IMR-90 (cell line): ENCODE measurements at regions not wholly inside any gene's neighbourhood (a gene's known extent, or its start where the extent isn't known, plus 50 kb on each side); places are given as distances from the start of the nearest gene placed in this dataset.

Experiments
- ATAC-seq: fragments of 200-7000 bp; cut with Tn5 transposase; 2 replicates; pipeline ENCODE4 v1.9.1; 2020; ENCODE audit warnings: low read depth, mild to moderate bottlenecking, moderate library complexity
- BruUV-seq: library from RNA; stranded (reverse); fragments of 400-500 nt; replicated peaks from 2 replicates; lab custom pipeline; 2021; lab: Mats Ljungman, UMichigan
- CTCF ChIA-PET: fragments of 300-600 bp; formaldehyde crosslinking; extraction: SDS; loops from one replicate; lab custom pipeline; 2021; ENCODE audit warnings: antibody characterized with exemption; lab: Yijun Ruan, JAX
- POLR2A ChIA-PET: fragments of 300-600 bp; sonication (Branson Sonifier 250); formaldehyde crosslinking; loops from one replicate; lab custom pipeline; 2022; ENCODE audit warnings: antibody characterized with exemption; ENCODE audit not compliant: unreplicated experiment; lab: Charles Lee
- DNase-seq: peaks from one replicate; pipeline ENCODE4 v3.0.0; 2013
- H2AFZ ChIP-seq: replicated peaks from 2 replicates; pipeline ENCODE3; 2013; ENCODE audit warnings: low read length, mild to moderate bottlenecking; ENCODE audit not compliant: poor library complexity
- H2AK5ac ChIP-seq: 2 replicates; pipeline ENCODE4 v1.6.1; 2013; ENCODE audit warnings: low read depth, low read length, inconsistent platforms
- H2AK9ac ChIP-seq: replicated peaks from 2 replicates; pipeline ENCODE3; 2013; ENCODE audit warnings: mild to moderate bottlenecking, low read depth, low read length, moderate library complexity; ENCODE audit not compliant: poor library complexity
- H2BK120ac ChIP-seq: 2 replicates; pipeline ENCODE4 v1.6.1; 2013; ENCODE audit warnings: low read depth, low read length, inconsistent platforms
- H2BK15ac ChIP-seq: 3 replicates; pipeline ENCODE4 v1.6.1; 2013; ENCODE audit warnings: low read depth, low read length, inconsistent platforms
- H2BK20ac ChIP-seq: 2 replicates; pipeline ENCODE4 v1.6.1; 2013; ENCODE audit warnings: low read depth, mild to moderate bottlenecking, inconsistent platforms, low read length, moderate library complexity
- H2BK5ac ChIP-seq: 2 replicates; pipeline ENCODE4 v1.6.1; 2013; ENCODE audit warnings: mild to moderate bottlenecking, low read depth, low read length, inconsistent platforms; ENCODE audit not compliant: poor library complexity, severe bottlenecking
- H3K14ac ChIP-seq: replicated peaks from 2 replicates; pipeline ENCODE4 v1.6.1; 2013; ENCODE audit warnings: low read depth, low read length, inconsistent platforms
- H3K18ac ChIP-seq: 2 replicates; pipeline ENCODE4 v1.6.1; 2013; ENCODE audit warnings: low read depth, low read length, control low read depth
- H3K23ac ChIP-seq: 2 replicates; pipeline ENCODE4 v1.6.1; 2013; ENCODE audit warnings: low read depth, low read length, inconsistent platforms
- H3K27ac ChIP-seq: 2 replicates; pipeline ENCODE4 v1.5.1; 2013; ENCODE audit warnings: mild to moderate bottlenecking, control low read depth, low read length; ENCODE audit not compliant: insufficient read depth
- H3K27me3 ChIP-seq: 2 replicates; pipeline ENCODE4 v1.6.1; 2013; ENCODE audit warnings: low read length; ENCODE audit not compliant: control insufficient read depth, insufficient read depth
- H3K36me3 ChIP-seq: 2 replicates; pipeline ENCODE4 v1.6.1; 2013; ENCODE audit warnings: low read length, mixed read lengths; ENCODE audit not compliant: control insufficient read depth, insufficient read depth
- H3K4ac ChIP-seq: 2 replicates; pipeline ENCODE4 v1.6.1; 2013; ENCODE audit warnings: low read depth, low read length, inconsistent platforms
- H3K4me1 ChIP-seq: 2 replicates; pipeline ENCODE4 v1.6.1; 2013; ENCODE audit warnings: low read length, mixed read lengths; ENCODE audit not compliant: control insufficient read depth, insufficient read depth
- H3K4me2 ChIP-seq: 2 replicates; pipeline ENCODE4 v1.6.1; 2013; ENCODE audit warnings: low read depth, mild to moderate bottlenecking, control low read depth, low read length, moderate library complexity
- H3K4me3 ChIP-seq: 2 replicates; pipeline ENCODE4 v1.5.1; 2013; ENCODE audit warnings: low read depth, mild to moderate bottlenecking, control low read depth, low read length, moderate library complexity; ENCODE audit not compliant: insufficient read depth
- H3K56ac ChIP-seq: 2 replicates; pipeline ENCODE4 v1.6.1; 2013; ENCODE audit warnings: low read length, inconsistent platforms; ENCODE audit not compliant: insufficient read depth; ENCODE audit errors: extremely low read depth
- H3K79me1 ChIP-seq, 2 experiments: 2 replicates each; pipeline ENCODE4 v1.6.1; 2013; ENCODE audit warnings: low read length in 2 of 2, inconsistent platforms in 1 of 2, low read depth in 1 of 2
- H3K9ac ChIP-seq: 2 replicates; pipeline ENCODE4 v1.6.1; 2013; ENCODE audit warnings: low read depth, low read length, control low read depth
- H3K9me1 ChIP-seq: 2 replicates; pipeline ENCODE4 v1.6.1; 2013; ENCODE audit warnings: low read length, inconsistent platforms; ENCODE audit not compliant: insufficient read depth
- H3K9me3 ChIP-seq: 2 replicates; pipeline ENCODE4 v1.6.1; 2013; ENCODE audit warnings: low read length; ENCODE audit not compliant: control insufficient read depth, insufficient read depth
- H4K20me1 ChIP-seq: 2 replicates; pipeline ENCODE4 v1.6.1; 2013; ENCODE audit warnings: low read length, inconsistent platforms; ENCODE audit not compliant: insufficient read depth
- H4K5ac ChIP-seq: 2 replicates; pipeline ENCODE4 v1.6.1; 2013; ENCODE audit warnings: mild to moderate bottlenecking, low read depth, low read length, control low read depth
- H4K8ac ChIP-seq, 2 experiments: 2 replicates each; pipeline ENCODE4 v1.6.1; 2013; ENCODE audit warnings: low read depth in 2 of 2, low read length in 2 of 2, control low read depth in 1 of 2, inconsistent platforms in 1 of 2
- H4K91ac ChIP-seq: 2 replicates; pipeline ENCODE4 v1.6.1; 2013; ENCODE audit warnings: low read depth, low read length, inconsistent platforms; ENCODE audit not compliant: insufficient read depth
- BHLHE40 ChIP-seq: fragments of 150-350 bp; IDR thresholded peaks from 2 replicates; pipeline ENCODE4 v1.6.1; 2016; ENCODE audit warnings: mild to moderate bottlenecking, low read depth, low read length
- CEBPB ChIP-seq: IDR thresholded peaks from 2 replicates; pipeline ENCODE4 v1.6.1; 2012; ENCODE audit warnings: low read depth, low read length, improper control_type of control experiment
- CHD1 ChIP-seq: IDR thresholded peaks from 2 replicates; pipeline ENCODE4 v1.6.1; 2012; ENCODE audit warnings: low read depth, low read length, improper control_type of control experiment
- FOS ChIP-seq: fragments of 150-350 bp; IDR thresholded peaks from 2 replicates; pipeline ENCODE4 v1.6.1; 2016; ENCODE audit warnings: low read depth, low read length
- MAFK ChIP-seq: IDR thresholded peaks from 2 replicates; pipeline ENCODE4 v1.6.1; 2012; ENCODE audit warnings: low read depth, low read length, improper control_type of control experiment
- MAZ ChIP-seq: IDR thresholded peaks from 2 replicates; pipeline ENCODE4 v1.6.1; 2012; ENCODE audit warnings: low read depth, mild to moderate bottlenecking, low read length, improper control_type of control experiment, moderate library complexity, borderline replicate concordance
- MXI1 ChIP-seq: IDR thresholded peaks from 2 replicates; pipeline ENCODE4 v1.6.1; 2012; ENCODE audit warnings: low read depth, mild to moderate bottlenecking, low read length, moderate library complexity, borderline replicate concordance
- NFE2L2 ChIP-seq: fragments of 150-350 bp; IDR thresholded peaks from 2 replicates; pipeline ENCODE4 v1.6.1; 2016; ENCODE audit warnings: low read depth, mild to moderate bottlenecking, low read length
- POLR2A ChIP-seq: IDR thresholded peaks from 2 replicates; pipeline ENCODE4 v1.6.1; 2012; ENCODE audit warnings: mild to moderate bottlenecking, low read depth, low read length
- RAD21 ChIP-seq: IDR thresholded peaks from 2 replicates; pipeline ENCODE4 v1.6.1; 2012; ENCODE audit warnings: low read length, improper control_type of control experiment
- RCOR1 ChIP-seq: IDR thresholded peaks from 2 replicates; pipeline ENCODE4 v1.6.1; 2012; ENCODE audit warnings: mild to moderate bottlenecking, low read length, improper control_type of control experiment; ENCODE audit not compliant: insufficient replicate concordance
- SMC3 ChIP-seq: fragments of 150-350 bp; IDR thresholded peaks from 2 replicates; pipeline ENCODE4 v1.6.1; 2016; ENCODE audit warnings: low read depth, mild to moderate bottlenecking, antibody characterized with exemption, low read length, moderate library complexity
- USF2 ChIP-seq: fragments of 150-350 bp; IDR thresholded peaks from 2 replicates; pipeline ENCODE4 v1.6.1; 2017; ENCODE audit warnings: mild to moderate bottlenecking, antibody characterized with exemption, low read length, low read depth
- WGBS, 2 experiments: methylation state at CpG; one replicate each; pipeline versions ENCODE4 v1.1.5 to v1.1.7; 2013; ENCODE audit warnings: missing lambda C conversion rate in 2 of 2; ENCODE audit not compliant: insufficient read length in 1 of 2; ENCODE audit errors: extremely low coverage in 2 of 2; 5-methylcytosine and 5-hydroxymethylcytosine counted together
- dilution Hi-C: fragments of 300-500 bp; cut with HindIII; formaldehyde crosslinking; loops from one replicate; pipeline ENCODE4 v1.14.3; 2018; ENCODE audit warnings: low sequenced_read_pairs; ENCODE audit not compliant: unreplicated experiment
- in situ Hi-C: fragments of 300-500 bp; cut with MboI; formaldehyde crosslinking; loops from 3 replicates; pipeline ENCODE4 v1.14.3; 2019; ENCODE audit warnings: low sequenced_read_pairs, inconsistent platforms, mixed read lengths
- intact Hi-C: fragments of 100-400 bp; cut with micrococcal nuclease; formaldehyde crosslinking; loops from 2 replicates; pipeline ENCODE4 v1.10.0; 2022
- TF ChIP-seq, protein P1 (sequence below): conservative IDR thresholded peaks from 2 replicates; pipeline ENCODE4 v1.5.1; 2012; ENCODE audit warnings: mild to moderate bottlenecking, low read depth, low read length, improper control_type of control experiment
- TF ChIP-seq, protein P2 (sequence below): fragments of 150-350 bp; IDR thresholded peaks from 2 replicates; pipeline ENCODE4 v1.6.1; 2016; ENCODE audit warnings: low read depth, mild to moderate bottlenecking, low read length, moderate library complexity, borderline replicate concordance

DNA sequence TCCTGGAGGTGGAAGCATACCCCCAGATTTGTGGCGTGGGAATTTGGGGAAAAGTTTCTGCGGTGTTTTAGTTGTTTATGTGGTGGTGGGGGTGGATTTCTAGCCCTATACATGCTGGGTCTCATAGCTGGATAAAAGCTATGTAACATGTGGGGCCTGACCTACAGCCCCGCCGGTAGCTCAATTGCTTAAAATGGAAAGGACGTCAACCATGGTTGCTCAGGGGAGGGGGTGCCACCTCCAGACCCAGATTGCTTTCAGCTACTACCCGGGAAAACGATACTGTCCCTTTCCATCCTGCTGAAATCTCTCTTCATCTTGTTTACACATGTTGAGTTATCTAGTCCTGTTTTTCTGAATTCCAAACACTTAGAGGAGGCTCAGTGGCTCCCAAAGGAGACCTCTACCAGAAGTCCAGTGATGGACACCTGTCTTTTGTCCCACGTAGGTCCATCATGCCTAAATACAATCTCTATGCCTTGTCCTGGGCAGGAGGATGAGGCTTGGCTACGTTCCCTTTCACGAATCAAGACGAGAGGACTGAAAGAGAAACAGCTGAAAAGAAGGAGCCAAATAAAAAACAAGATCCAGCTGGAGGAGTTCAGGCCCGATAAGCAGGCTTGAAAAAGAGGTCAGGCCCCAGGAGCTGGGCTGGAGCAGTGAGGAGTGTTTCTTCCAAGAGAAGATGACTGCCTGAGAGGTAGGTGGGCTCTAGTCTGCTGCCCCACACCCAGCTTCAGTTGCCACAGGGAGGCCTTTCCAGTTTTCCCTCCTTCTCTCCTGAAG lies 72.1 kb upstream of the TPRG1 start:
- Histone ChIP-seq H3K9me3 (no peaks in the 10 kb centered on the region), H2AK9ac (no peak overlapping the region), H3K56ac (no peak overlapping the region), H2AK5ac (no peak overlapping the region), H3K4me3 (no peak overlapping the region), H2BK5ac (no peak overlapping the region), H3K9ac (no peak overlapping the region), H4K20me1 (no peaks in the 10 kb centered on the region), H2BK120ac (no peak overlapping the region), H3K36me3 (no peaks in the 10 kb centered on the region), H3K27me3 (peaks cover 7% of the 10 kb centered on the region), H3K18ac (no peak overlapping the region), H3K4me1 (no peaks in the 10 kb centered on the region), H3K9me1 (no peaks in the 10 kb centered on the region), H2BK15ac (no peak overlapping the region), H3K14ac (no peak overlapping the region), H3K4ac (no peak overlapping the region), H4K8ac (no peak overlapping the region), H4K5ac (no peak overlapping the region), H2BK20ac (no peak overlapping the region), H3K4me2 (no peak overlapping the region), H3K23ac (no peak overlapping the region), H4K91ac (no peak overlapping the region), H3K27ac (no peak overlapping the region), H3K79me1 (no peaks in the 10 kb centered on the region), H2AFZ (no peak overlapping the region)
- in situ Hi-C loops: no loop called here
- WGBS, 2 experiments: no CpG with 5 or more reads among the region's 12 CpGs
- BruUV-seq: no TSS peak
- intact Hi-C loops: no loop called here
- no peak for ATAC-seq
- dilution Hi-C loops: no loop called here
- POLR2A ChIA-PET: no interaction called here
- no peak for TF ChIP-seq RAD21
- no peak for TF ChIP-seq POLR2A
- TF ChIP-seq MAFK: no peak
- TF ChIP-seq, protein P1, sequence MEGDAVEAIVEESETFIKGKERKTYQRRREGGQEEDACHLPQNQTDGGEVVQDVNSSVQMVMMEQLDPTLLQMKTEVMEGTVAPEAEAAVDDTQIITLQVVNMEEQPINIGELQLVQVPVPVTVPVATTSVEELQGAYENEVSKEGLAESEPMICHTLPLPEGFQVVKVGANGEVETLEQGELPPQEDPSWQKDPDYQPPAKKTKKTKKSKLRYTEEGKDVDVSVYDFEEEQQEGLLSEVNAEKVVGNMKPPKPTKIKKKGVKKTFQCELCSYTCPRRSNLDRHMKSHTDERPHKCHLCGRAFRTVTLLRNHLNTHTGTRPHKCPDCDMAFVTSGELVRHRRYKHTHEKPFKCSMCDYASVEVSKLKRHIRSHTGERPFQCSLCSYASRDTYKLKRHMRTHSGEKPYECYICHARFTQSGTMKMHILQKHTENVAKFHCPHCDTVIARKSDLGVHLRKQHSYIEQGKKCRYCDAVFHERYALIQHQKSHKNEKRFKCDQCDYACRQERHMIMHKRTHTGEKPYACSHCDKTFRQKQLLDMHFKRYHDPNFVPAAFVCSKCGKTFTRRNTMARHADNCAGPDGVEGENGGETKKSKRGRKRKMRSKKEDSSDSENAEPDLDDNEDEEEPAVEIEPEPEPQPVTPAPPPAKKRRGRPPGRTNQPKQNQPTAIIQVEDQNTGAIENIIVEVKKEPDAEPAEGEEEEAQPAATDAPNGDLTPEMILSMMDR: no peak
- TF ChIP-seq USF2: no peak
- TF ChIP-seq NFE2L2: no peak
- no peak for TF ChIP-seq MXI1
- no peak for TF ChIP-seq CHD1
- TF ChIP-seq RCOR1: no peak
- no peak for TF ChIP-seq SMC3
- no peak for TF ChIP-seq FOS
- no peak for TF ChIP-seq BHLHE40
- TF ChIP-seq MAZ: no peak
- no peak for TF ChIP-seq CEBPB
- TF ChIP-seq, protein P2, sequence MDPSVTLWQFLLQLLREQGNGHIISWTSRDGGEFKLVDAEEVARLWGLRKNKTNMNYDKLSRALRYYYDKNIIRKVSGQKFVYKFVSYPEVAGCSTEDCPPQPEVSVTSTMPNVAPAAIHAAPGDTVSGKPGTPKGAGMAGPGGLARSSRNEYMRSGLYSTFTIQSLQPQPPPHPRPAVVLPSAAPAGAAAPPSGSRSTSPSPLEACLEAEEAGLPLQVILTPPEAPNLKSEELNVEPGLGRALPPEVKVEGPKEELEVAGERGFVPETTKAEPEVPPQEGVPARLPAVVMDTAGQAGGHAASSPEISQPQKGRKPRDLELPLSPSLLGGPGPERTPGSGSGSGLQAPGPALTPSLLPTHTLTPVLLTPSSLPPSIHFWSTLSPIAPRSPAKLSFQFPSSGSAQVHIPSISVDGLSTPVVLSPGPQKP: no peak
- CTCF ChIA-PET: no interaction called here
- DNase-seq: no peak
